GM19328 (cell line): ENCODE measurements at regions not wholly inside any gene's neighbourhood (a gene's known extent, or its start where the extent isn't known, plus 50 kb on each side); places are given as distances from the start of the nearest gene placed in this dataset.

Experiments used
- ATAC-seq: cut with Tn5 transposase; IDR thresholded peaks from one replicate; pipeline ENCODE4 v1.9.1; 2021; ENCODE audit warnings: mild to moderate bottlenecking, moderate library complexity; ENCODE audit not compliant: unreplicated experiment

DNA sequence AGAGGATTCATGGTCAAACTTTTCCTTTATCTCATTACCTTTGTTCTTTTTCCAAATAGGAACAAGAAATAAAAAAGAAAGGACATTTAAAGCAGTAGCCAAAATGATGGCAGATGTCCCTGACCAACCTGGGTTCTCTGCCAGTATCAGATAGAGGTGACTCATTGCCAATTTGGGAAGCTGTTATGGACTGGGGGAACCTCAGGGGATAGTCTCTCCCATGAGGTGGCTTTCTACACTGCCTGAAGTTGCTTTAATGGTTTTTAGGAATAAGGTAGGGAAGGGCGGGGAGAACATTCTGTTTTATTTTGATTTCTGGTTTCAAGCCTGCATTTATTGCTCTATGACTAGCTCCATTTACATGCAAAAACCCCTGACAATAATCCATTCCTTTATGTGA is 457.9 kb upstream of the TPK1 start:
- ATAC-seq: no peak

DNA sequence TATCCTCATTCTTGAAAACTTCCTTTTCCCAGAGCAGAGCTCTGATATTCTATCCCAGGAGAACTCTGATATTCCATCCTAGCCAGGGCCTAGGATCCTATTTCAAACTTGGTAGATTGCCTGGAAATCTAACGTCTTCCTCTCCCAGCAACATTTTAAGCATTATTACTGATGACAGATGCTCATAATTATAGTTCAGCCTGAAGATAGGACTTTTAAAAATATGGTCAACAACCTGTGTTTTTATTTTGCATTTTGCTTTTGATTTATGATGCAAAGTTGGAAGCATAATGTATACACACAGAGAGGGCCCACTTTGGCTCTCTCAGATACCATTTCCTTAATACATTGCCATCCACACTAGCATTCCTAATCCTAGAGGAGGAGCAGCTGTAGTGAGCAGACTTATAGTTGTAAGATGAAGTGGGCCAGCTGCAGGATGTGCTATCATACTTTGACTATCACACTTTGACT is 457.4 kb upstream of the TPK1 start:
- no peak for ATAC-seq

DNA sequence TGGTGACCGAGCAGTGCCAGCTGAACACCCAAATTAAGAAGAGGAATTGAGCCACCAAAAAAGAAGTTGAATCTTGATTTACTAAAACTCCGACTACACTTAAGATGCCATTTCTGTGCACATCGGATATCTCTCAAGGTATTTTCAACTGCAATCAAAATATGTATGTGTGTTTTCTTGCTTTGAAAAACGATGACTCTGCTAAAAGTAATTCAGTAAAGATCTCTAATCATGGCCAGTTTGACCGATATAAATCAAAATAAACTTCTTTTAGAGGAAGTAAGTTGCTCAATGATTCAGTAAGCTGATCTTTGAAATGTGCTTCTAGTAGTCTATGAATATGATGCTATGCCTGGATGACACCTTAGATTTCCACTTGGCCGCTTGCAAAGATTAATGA is 453.5 kb upstream of the TPK1 start:
- ATAC-seq: no peak

DNA sequence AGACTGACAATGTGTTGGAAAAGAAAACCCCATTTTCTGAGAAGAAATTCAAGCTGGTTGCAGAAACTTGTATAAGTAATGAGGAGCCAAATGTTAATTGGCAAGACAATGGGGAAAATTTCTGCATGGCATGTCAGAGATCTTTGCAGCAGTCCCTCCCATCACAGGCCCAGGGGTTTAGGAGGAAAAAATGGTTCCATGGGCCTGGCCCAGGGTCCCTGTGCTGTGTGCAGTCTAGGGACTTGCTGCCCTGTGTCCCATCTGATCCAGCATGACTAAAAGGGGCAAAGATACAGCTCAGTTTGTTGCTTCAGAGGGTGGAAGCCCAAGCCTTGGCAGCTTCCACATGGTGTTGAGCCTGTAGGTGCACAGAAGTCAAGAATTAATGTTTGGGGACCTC is 440.3 kb upstream of the TPK1 start:
- no peak for ATAC-seq

DNA sequence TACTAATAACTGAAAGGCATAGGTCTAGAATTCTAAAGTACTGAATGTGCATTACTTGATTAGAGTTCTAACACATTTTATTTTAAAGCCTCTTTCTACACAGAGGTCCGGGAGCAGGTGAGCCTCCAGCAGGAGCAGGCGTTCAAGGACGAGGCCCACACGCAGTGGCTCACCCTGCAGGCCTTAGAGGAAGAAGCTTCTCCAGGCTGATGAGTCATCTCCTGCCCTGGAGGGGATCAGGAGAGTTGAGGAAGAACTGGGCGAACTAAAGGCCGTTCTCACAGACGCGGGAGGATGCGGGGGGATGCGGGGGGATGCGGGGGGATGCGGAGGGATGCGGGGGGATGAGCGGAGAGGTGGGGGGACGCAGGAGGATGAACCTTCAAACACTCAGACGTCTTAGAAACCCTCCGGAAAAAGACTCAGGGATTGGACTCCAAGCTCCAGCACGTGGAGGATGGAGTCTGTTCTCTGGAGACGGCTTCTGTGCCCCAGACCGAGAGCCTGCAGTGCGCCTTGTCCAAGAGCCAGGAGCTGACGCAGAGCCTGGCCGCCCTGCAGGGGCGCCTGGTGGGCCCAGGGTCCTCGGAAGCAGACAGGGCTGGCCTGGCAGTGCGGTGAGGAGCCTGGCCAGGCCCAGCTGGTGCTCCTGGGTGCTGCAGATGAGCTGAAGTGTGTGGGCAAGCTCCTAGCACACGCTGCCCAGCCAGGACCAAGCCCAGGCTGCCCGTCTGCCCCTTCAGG is 433.7 kb upstream of the TPK1 start:
- ATAC-seq: no peak

DNA sequence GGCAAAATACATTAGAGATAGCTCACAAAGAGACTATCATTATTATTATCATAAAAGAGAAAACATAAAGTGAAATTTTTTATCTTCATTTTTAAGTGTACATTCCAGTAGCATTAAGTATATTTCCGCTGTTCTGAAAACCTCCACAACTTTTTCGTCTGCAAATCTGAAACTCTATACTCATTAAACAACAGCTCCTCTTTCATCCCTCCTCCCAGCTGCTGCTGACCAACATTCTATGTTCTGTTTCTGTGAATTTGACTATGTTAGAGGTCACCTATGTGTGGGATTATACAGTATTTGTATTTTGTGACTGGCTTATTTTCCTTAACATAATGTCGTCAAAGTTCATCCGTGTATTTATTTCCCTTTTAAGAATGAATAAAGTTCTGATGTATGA is 429.3 kb upstream of the TPK1 start:
- ATAC-seq: no peak

DNA sequence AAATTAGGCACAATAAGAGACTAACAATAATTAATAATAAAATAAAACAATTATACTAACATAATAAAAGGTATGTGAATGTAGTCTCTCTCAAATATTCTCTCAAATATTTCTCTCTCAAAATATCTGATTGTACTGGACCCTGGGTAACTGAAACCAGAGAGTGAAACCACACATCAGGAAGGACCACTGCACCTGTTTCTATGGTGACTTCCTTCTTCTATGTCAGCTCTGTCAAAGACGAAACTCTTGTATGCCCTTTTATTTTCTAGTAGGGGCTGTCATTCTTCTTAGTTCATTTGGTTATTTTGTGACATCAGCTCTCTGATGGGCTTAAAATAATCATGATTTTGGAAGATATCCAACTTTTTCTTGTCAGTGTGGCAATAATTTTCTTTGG is 428.0 kb upstream of the TPK1 start:
- no peak for ATAC-seq

DNA sequence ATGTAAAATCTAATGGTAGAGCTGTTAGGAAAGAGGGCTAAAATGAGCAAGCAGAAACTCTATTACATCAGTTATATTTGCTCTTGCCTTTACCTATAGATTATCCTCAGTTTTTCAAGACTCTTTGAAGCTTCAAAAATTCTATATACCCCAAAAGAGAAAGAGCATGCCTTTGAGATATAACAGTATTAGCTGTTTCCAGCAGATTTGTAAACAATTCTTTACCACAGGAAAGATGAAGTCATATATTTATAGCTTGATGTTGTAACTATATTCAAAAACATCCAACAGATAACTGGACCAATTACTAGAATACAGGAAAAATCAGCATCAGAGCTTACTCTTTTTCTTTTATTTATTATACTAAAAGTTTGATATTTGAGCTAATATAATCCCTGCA is 416.2 kb upstream of the TPK1 start:
- ATAC-seq: no peak

DNA sequence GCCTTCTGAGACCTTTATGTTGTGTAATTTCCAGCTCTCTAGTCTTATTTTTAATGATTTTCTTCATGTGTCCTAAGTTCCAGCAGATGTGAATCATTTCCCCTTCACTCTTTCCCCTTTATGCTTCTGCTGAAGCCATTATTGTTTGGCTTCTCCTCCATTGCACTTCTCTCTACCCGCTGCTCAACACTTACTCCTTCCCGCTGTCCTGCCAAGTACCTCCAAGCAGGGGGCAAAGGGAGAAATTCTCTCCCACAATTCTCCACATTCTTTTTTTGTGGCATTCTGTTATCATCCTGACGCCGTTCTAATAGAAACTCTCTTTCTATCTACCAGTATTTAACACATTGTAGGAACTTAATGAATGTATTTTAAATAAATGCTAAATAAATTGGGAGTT is 388.9 kb upstream of the TPK1 start:
- ATAC-seq: no peak

DNA sequence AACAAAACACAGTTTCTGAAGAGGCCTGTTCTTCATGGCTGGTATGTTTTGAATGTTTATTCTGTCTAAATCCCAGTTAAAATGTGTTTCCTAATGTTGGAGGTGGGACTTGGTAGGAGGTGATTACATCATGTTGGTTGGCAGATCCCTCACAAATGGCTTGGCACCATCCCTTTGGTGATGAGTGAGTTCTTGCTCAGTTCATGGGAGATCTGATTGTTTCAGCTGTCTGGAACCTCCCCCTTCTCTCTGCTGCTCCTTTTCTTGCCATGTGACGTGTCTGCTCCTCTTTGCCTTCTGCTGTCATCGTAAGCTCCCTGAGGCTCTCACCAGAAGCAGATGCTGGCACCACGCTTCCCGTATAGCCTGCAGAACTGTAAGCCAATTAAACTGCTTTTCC is 383.6 kb upstream of the TPK1 start:
- ATAC-seq: no peak

DNA sequence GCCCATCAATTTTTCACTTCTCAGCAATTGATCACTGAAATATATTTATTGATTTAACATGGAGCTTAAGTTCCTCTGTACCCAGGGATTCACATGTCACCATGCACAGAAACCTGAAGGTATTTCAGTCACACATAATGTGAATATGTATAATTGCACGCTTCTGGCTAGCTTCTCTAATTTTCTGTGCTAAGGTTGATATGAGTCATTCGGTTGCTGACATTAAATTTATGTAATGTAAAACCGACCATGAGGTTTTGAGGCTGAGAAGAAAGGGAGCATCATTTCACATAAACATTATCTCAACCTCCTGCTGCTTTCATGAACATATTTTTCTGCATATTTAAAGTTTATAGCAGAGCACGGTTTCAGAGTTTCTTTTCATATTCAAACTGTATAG is 381.0 kb upstream of the TPK1 start:
- ATAC-seq: no peak

DNA sequence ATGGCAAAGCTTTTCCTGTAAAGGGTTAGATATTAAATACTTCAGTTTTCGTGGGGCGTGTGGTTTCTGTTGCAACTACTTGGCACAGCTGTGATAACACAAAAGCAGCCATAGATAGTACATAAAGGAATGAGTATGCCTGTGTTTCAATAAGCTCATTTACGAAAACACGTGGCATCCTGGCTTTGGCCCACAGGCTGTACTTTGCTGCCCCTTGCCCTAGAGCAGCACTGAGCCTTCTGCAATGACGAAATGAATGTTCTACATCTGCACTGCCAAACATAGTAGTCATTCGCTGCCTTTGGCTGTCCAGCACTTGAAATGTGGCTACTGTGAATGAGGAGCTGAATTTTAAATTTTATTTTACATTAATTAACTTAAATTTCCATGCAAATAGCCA is 376.2 kb upstream of the TPK1 start:
- ATAC-seq: no peak

DNA sequence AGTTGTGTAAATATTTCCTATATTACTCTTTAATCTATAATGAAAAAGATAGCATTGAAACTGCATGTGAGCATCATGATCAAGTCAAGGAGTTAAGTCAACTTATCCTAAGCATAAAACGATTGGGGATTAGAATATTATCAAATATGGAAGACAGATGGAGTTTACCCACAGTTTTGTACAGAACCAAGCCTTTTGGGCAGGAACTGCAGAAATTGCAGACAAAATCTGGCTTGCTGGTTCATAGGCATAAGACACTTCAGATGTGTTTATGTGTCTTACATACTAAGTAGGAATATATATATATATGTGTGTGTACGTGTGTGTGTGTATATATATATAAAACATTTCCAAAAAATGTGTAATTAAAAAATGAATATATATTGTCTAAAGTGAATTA is 375.4 kb upstream of the TPK1 start:
- ATAC-seq: no peak

DNA sequence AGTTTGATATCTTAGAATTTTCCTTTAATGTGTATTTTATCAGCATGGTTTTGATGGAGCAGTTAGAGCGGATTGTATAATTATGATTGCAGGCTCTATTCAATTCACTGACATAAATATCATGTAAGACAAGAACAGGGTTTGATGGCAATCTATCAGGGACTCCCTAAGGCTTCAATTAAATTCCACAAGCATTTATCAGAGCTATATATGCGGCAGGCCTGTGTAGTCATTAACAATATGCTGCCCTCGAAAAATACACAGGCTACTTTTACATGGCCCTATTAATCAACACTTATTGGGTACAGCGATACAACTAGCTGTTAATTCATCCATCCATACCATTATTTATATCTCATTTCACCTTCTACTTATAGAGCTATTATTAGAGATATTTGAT is 358.1 kb upstream of the TPK1 start:
- ATAC-seq: no peak

DNA sequence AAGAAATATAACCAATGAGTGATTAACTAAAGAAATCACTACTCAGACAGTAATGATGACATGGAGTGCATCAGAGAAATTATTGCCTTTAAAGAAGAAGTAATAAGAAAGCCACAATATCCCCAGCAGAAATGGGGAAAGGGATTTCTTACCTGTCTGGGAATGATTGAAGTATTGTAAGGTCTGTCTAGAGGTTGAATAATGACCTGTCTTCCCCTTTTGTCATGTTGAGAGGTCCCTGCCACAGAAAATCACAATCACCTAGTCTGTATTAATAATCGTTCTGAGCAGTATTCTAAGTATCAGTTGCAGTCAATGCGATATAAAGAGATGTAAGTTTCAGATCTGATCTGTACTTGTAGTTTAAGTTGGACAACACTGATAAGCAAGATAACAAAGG is 349.1 kb upstream of the TPK1 start:
- no peak for ATAC-seq

DNA sequence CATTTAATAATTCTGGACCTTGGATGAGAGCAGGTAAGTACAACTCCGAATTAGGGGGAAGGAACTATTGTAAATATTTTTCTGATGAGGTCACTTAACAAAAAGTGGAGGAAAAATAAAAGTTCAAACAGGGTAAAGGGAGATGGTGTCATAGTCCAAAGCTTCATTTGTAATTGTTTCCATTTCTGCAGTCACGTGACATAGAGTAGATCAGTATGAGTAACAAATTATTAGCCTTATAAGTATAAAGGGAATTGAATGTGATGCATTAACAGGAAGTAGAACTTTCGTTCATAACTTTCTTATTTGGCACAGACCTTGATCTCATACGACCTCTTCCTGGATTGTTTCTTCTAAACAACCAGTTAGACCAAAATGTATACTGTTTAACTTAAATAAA is 347.2 kb upstream of the TPK1 start:
- no peak for ATAC-seq

DNA sequence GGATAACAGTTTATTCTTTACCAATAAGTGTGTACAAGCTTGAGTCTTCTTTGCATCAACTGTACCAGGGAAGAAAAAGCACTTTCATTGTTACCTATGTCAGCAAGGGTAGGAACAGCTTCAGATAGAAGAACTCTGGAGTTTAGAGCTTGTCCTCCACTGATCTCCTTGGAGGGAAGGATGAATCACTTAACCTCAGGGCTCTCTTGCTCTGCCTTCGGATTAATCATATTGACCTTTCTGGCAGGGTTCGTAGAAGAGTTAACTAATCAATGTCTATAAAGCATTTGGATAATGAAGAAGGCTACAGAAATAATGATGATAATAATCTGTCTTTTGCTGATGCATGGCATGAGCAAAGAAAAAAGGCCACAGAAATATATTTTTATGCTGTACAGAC is 339.5 kb upstream of the TPK1 start:
- no peak for ATAC-seq

DNA sequence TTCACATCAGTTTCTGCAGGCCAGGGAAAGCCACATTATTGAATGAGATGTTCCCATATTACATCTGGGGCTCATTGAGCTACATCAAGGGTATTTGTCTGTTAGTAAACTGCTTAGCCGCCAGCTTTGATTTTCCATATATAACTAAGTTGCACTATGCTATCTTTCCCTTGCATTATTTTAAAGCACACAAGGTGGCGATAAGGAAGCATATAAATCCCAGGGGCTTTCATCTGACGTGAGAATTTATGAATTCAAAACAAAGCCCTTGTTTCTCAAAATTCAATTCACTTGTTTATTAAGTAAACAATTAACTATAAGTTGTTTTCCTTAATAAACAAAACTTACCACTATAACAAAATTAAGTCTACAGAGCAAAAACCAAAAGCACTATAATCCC is 334.1 kb upstream of the TPK1 start:
- ATAC-seq: no peak

DNA sequence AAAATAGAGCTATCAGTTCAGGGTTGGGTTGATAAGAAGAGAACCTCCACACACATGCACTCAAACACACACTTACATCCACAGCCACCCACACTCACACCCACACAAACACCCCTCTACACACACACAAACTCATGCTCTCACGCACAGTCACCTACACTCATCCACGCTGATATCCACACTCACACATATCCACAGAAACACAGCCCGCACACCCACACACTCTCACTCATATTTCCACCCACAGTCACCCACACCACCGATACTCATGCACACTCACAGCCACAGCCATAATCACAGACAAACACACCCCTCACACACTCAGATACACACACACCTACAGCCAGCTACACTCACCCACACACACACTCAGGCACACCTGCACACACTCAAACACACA is 333.0 kb upstream of the TPK1 start:
- no peak for ATAC-seq

DNA sequence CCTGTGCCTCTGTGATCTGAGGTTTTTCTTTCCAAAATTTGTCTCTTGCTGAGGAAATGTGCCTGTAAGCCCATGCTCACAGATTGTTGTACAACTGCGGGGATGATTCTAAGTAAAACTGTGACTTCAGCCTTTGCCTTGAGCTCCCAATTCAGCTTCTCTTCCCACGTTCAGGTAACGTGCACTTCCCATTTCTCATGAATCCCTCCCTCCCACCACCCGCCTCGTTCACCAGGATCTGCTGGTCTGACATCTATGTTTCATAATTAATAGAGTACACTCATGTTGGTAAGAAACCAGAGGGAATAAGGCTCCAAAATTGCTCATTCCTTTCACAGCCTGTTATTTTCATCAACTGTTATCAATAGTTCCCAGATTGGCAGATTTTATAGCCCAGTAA is 332.6 kb upstream of the TPK1 start:
- no peak for ATAC-seq

DNA sequence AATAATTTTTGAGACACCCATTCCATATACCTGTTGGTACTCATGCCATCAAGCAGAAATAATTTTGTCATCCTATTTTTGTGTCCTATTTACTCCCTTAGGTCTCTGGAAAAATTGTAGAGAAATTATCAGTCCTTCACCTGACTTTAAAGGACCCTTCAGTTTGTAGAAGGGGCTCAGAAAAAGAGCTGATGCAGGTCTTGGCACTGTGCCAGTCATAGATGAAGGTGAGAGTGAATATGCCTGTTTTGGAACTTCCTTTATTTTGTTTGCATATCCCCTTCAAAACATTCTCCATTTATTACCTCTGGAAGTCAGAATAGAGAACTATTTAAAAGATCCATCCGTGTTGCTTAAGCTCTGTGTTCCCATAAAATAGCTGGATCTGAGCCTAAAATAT is 321.0 kb upstream of the TPK1 start:
- ATAC-seq: no peak

DNA sequence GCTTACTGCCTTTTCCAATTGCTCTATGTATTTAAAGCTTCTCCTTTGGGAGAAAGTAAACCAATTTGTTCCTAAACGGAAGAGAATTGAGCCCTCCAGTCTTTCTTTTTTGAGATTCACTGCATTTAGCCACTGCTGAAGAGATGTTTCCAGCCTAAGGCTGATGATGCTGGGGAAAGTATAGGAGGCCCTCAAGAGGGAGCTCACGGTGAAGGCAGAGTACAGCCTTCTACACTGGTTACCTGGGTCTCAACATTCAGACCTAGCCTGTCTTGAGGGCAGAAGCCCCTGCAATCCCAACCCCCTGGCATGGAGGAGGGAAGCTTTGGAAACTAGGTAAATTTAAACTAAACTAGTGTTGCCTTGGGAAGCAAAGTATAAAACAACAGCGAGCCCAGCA is 316.7 kb upstream of the TPK1 start:
- ATAC-seq: no peak

DNA sequence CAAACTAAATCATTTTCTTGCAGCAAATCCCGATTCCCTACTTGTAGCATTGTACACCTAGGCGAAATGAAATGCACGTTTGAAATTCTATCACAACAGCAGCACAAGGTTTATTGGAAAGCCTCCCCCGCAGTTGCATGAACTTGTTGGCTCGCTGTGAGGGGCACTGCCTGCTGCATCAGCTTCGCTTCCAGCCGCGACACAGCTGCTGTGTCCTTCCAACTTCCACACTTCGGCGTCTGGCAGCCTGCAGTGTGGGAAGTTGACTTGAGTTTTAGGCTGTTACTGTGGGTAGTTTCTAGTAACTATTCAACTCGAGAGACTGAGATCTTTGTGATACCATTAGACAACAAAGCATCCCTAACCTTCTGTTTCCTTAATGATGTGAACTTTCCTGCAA is 315.8 kb upstream of the TPK1 start:
- ATAC-seq: no peak
